Stimulated activated naive CD8-positive, alpha-beta T cell treated with anti-CD3 and anti-CD28 coated beads, Interleukin-15, amount 100 ng/mL, for 72 hours (primary cell): ENCODE measurements at regions not wholly inside any gene's neighbourhood (a gene's known extent, or its start where the extent isn't known, plus 50 kb on each side); places are given as distances from the start of the nearest gene placed in this dataset.

Source experiments
- ATAC-seq: fragments of 150-1000 bp; cut with Tn5 transposase; 2 replicates; pipeline ENCODE4 v1.10.0; 2021; ENCODE audit warnings: mild to moderate bottlenecking, moderate library complexity
- DNase-seq, 2 donors: peaks; one replicate each; pipeline ENCODE4 v3.0.0; 2021 to 2022
- H3K27ac Mint-ChIP-seq, 2 donors: one replicate each; pipeline ENCODE4 v1.8.0; 2022; ENCODE audit warnings: mild to moderate bottlenecking in 2 of 2, mixed read lengths in 2 of 2, moderate library complexity in 2 of 2
- H3K27me3 Mint-ChIP-seq: one replicate; pipeline ENCODE4 v1.8.0; 2022; ENCODE audit warnings: mixed read lengths
- H3K4me1 Mint-ChIP-seq: one replicate; pipeline ENCODE4 v1.8.0; 2022; ENCODE audit warnings: mild to moderate bottlenecking, mixed read lengths
- H3K4me3 Mint-ChIP-seq, 2 donors: one replicate each; pipeline ENCODE4 v1.8.0; 2022; ENCODE audit warnings: mild to moderate bottlenecking in 2 of 2, mixed read lengths in 2 of 2, moderate library complexity in 1 of 2
- H3K9me3 Mint-ChIP-seq, 2 donors: one replicate each; pipeline ENCODE4 v1.8.0; 2022; ENCODE audit warnings: mixed read lengths in 2 of 2

DNA sequence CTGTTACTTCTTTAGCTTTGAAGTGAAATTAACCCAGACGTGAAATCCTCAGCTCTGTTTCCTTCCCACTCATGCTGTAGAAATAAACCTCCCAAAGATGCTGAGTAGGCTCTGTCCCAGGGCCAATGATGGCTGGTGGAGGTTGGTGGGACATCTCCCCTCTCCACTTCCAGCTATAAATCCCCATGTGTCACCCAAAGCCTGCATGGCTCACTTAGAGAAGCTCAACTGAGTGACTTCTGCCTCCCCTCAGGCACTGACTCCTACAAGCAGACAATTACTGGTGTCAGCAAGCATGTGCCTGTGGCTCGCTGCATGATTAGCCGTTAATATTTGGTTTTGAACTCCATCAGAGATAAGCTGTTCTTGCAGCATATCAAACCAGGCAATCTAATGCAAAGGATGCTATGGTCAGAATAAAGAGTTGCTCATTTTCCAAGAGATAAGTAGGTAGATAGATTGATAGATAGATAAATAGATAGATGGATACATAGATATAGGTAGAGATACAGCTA lies 569.5 kb upstream of the WWC1 start:
- Mint-ChIP-seq H3K27me3 (no peaks in the 10 kb centered on the region), H3K4me1 (no peaks in the 10 kb centered on the region), H3K4me3 (no peak overlapping the region), H3K27ac (no peak overlapping the region), H3K9me3 (no peaks in the 10 kb centered on the region)
- no peak for DNase-seq
- ATAC-seq = no peak

DNA sequence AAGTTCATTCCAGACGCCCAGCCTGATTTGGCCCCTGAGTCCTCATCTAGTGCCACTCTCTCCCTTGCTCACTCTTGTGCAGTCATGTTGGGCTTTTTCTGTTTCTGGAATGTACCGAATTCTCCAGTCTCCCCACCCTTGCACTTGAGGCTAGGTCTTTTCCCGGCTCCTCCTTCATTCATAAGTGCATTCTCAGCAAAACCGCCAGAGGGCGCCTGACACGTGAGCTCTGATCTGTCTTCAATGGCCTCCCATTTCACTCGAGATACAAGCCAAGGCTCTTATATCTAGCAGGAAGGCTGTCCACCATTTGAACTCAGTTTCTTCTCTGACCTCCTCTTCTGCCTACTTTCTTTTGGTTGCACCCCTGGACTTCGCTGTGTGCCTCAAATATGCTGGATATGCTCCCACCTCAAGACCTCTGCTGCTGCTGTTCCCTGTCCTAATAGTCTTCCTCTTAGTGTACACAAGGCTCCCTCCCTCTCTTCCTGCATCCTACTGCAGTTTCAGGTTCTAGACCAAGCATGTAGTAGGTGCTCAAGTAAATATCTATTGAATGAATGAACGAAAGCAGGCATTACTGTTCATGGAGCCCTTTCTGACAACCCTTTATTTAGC lies 568.1 kb upstream of the WWC1 start:
- Mint-ChIP-seq H3K9me3 (no peaks in the 10 kb centered on the region), H3K4me1 (no peaks in the 10 kb centered on the region), H3K27ac (no peak overlapping the region), H3K4me3 (no peak overlapping the region), H3K27me3 (no peaks in the 10 kb centered on the region)
- DNase-seq (peak; percentile 49 to 53), ATAC-seq (peak; percentile 80)

DNA sequence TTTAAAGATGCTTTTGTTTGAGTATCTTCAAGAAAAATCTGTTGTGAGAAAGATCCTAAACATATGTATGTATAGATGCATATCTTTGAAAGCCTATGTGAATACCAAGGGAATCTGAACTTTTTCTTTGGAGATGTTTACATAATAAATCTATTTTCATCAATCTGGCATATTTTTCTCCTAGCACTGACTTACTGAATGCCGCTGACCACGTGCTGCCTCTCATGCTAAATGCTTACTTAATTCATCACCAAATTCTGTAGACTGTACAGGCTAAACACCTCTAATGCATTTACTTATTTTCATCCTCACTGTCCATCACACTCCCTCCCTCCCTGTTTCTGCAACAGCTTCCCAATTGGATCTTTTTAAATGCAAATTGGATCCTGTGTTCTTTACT lies 566.2 kb upstream of the WWC1 start:
- DNase-seq = no peak
- Mint-ChIP-seq H3K4me1 (no peaks in the 10 kb centered on the region), H3K4me3 (no peak overlapping the region)

DNA sequence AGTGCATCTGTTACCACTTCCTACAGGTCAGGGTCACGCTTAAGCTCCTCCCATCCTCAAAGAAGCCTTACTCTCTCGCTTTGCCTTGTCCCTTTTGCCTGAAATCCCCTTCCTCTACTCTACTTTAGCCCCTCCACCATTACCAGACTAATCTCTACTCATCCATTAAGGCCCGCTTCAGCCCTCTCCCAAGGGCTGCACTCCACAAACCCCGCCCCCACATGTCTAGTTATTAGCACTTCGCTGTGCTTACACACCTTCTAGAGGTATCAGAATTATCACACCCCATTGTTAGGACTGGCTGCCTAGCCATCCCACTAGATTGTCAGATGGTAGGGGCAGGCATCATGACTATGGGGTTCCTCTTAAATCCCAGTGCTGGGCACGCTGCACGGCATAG lies 565.7 kb upstream of the WWC1 start:
- no peaks in the 10 kb centered on the region for H3K4me1 Mint-ChIP-seq
- no peaks in the 10 kb centered on the region for H3K27me3 Mint-ChIP-seq
- H3K27ac Mint-ChIP-seq = no peak overlapping the region
- ATAC-seq = no peak
- no peak overlapping the region for H3K4me3 Mint-ChIP-seq
- H3K9me3 Mint-ChIP-seq = no peaks in the 10 kb centered on the region
- DNase-seq = no peak

More for the DNA sequence above, 566.2 kb upstream of the WWC1 start:
- Mint-ChIP-seq H3K9me3 (no peaks in the 10 kb centered on the region), H3K27ac (no peak overlapping the region), H3K27me3 (no peaks in the 10 kb centered on the region)
- no peak for ATAC-seq

DNA sequence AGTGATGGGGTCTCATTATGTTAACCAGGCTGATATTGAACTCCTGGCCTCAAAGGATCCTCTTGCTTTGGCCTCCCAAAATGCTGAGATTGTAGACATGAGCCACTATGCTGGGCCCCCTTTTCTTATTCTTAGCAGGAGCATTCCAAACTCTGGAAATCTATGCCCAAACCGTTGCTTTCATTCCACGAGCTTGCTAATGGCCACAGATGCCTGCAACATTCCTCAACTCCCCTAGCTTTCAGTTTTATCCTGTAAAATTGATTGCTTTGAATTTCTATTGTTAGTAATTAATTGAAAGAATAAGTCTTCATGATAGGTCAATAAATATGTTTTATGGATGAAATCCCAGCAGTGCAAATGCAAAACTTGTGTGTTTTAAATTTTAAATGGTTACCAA lies 564.8 kb upstream of the WWC1 start:
- no peak overlapping the region for H3K4me3 Mint-ChIP-seq
- no peaks in the 10 kb centered on the region for H3K27me3 Mint-ChIP-seq
- H3K9me3 Mint-ChIP-seq = no peaks in the 10 kb centered on the region
- H3K4me1 Mint-ChIP-seq = no peaks in the 10 kb centered on the region
- no peak overlapping the region for H3K27ac Mint-ChIP-seq
- ATAC-seq (no peak), DNase-seq (no peak)

DNA sequence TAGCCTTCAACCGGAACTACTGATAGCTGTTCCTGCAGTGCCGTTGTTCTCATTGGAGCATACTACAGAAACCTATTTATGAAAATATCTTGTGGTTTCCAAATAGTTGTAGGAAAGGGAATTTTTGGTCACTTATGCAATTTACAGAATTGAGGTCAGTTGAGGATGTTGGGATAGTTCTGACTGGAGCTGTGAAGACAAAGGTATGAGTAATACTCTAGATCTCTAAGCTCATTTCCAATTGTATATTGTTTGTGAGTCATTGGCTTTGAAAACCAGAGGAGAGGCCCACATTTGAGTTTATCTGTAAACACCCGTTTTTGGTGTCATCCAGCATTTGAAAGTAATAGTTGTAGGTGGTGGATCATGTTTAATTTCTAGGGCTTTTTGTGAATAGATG lies 561.3 kb upstream of the WWC1 start:
- Mint-ChIP-seq H3K27ac (no peak overlapping the region), H3K4me1 (no peaks in the 10 kb centered on the region), H3K9me3 (no peaks in the 10 kb centered on the region), H3K27me3 (no peaks in the 10 kb centered on the region), H3K4me3 (no peak overlapping the region)
- DNase-seq (no peak), ATAC-seq (no peak)

DNA sequence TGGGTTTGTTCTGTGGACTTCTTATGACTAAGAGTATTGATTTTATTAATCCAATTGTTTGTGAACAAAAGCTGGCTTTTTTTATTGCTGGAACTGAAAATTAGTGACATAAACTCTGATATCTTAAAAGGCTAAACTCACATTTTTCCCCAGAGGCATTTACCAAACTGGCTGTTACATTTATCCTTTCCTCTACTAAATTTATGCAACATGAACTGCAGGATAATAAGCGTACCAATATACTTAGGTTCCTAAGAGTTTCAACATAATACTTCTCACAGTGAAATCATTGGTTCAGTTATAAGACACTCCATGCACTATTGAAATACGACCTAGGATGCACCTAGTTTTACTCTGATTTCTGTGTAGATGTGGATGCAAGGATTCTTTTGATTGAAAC lies 560.8 kb upstream of the WWC1 start:
- no peak overlapping the region for H3K4me3 Mint-ChIP-seq
- DNase-seq = no peak
- no peak for ATAC-seq
- no peaks in the 10 kb centered on the region for H3K27me3 Mint-ChIP-seq
- H3K9me3 Mint-ChIP-seq = no peaks in the 10 kb centered on the region
- no peak overlapping the region for H3K27ac Mint-ChIP-seq
- H3K4me1 Mint-ChIP-seq = no peaks in the 10 kb centered on the region

DNA sequence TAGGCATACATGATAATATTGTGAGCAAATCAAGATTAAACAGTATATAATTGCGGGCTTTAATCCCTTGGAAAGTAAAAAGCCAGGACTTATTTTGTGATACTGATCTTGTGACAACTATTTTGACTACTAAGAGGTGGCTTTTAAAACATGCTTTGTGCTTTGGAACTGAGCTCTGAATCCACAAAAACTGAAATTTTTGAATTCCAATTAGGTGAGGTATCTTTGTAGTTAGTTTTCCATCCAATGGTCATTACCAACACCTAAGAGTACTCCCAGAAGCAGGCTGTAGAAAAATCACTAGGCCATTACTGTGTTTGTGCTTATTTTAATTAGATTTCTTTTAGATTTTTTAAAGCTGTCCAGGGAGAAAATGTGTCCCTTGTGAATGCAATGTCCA lies 559.5 kb upstream of the WWC1 start:
- Mint-ChIP-seq H3K4me3 (no peak overlapping the region), H3K9me3 (no peaks in the 10 kb centered on the region), H3K27me3 (no peaks in the 10 kb centered on the region), H3K27ac (no peak overlapping the region), H3K4me1 (no peaks in the 10 kb centered on the region)
- DNase-seq (no peak), ATAC-seq (no peak)

DNA sequence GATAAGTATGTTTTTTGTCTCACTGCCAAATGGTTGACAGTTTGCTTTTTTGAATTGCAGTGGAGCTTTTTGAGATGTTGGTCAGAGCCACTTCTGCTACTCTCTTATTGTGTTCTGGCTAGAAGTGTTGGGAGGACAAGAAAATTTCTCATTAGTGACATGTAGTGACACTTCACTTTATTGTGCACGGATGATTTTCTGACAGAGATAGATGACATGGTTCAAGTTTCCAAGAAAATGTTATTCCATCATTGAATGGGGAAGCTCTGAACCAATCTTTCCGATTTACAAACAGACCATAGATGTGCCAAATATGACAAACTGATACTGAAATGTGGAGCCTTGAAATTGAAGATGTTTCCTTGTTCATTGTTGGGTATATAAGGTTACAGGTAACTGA lies 558.9 kb upstream of the WWC1 start:
- H3K27me3 Mint-ChIP-seq = no peaks in the 10 kb centered on the region
- no peaks in the 10 kb centered on the region for H3K9me3 Mint-ChIP-seq
- DNase-seq (no peak), ATAC-seq (no peak)
- H3K4me1 Mint-ChIP-seq = no peaks in the 10 kb centered on the region
- no peak overlapping the region for H3K27ac Mint-ChIP-seq
- H3K4me3 Mint-ChIP-seq = no peak overlapping the region

DNA sequence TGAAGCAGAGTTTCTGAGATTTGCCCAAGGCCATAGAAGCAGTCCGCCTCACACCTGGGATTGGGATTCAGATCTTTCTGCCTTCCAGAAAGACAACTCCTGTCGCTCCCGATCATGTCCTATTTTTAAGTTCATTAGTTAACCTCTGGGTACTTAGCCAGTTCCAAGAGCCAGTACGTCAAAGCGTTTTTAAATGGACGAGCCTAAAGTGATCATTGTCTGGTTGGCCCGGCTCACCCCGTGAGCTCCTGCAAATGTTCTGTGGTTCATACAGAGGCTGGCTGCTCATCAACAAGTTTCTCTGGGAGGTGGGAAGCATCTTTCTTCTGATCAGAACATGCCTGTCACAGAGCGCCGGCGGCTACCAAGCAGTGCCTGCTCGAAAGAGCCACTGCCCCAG lies 554.5 kb upstream of the WWC1 start:
- no peak overlapping the region for H3K27ac Mint-ChIP-seq
- no peaks in the 10 kb centered on the region for H3K9me3 Mint-ChIP-seq
- H3K27me3 Mint-ChIP-seq = no peaks in the 10 kb centered on the region
- no peak overlapping the region for H3K4me3 Mint-ChIP-seq
- no peak for ATAC-seq
- H3K4me1 Mint-ChIP-seq = no peaks in the 10 kb centered on the region
- no peak for DNase-seq

DNA sequence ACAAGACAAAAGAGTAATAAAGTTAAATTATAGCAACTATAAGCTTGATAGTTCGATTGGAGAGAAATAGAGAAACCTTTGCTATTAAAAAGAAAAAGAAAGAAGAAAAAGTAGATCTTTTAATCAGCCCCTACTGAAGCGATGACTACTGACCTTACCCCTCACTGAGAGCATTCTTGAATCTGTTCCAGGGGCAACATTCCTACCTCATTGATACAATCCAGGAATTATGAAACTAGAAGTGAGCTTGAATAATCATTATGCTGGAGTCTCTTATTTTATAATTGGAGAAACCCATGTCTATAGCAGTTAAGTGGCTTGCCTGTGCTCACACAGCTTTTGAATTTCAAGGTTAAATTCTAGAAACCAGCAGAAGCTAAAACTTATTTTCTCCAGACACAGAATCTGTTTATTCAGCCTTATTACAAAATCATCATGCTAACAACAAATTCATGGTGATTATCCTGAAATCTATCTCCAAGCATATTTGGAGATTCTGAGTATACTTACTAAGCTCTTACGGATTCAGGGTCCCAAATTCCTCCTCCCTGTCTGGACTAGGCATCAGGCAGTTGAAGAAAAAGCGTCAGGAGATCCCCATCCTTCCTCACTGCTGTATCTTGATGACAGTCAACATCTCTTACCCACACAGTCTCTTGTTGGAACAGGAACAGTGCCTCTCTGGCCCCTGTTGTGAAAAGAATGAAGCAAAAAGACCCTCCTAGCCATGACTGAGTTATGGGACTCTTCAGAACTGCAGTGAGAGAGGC lies 547.6 kb upstream of the WWC1 start:
- ATAC-seq (no peak), DNase-seq (no peak)
- no peaks in the 10 kb centered on the region for H3K4me1 Mint-ChIP-seq
- H3K9me3 Mint-ChIP-seq = no peaks in the 10 kb centered on the region
- no peak overlapping the region for H3K27ac Mint-ChIP-seq
- no peaks in the 10 kb centered on the region for H3K27me3 Mint-ChIP-seq
- H3K4me3 Mint-ChIP-seq = no peak overlapping the region

DNA sequence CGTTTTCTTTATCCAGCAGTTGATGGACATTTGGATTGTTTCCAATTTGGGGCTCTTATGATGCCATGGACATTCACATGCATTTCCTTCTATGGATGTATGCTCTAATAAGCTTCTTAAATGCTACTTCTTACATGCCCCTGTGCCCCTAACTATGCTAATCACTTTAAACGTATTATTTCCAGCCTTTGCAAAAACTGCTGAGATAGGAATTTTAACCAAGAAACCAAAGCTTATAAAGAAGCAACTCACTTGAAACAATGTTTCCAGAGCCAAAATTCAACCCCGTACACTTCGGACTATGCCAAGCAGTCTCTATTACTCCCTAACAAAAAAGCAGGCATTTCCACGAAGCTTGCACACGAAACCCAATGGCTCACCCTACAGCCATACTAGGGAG lies 545.6 kb upstream of the WWC1 start:
- Mint-ChIP-seq H3K4me1 (no peaks in the 10 kb centered on the region), H3K9me3 (no peaks in the 10 kb centered on the region), H3K4me3 (no peak overlapping the region), H3K27ac (no peak overlapping the region), H3K27me3 (no peaks in the 10 kb centered on the region)
- DNase-seq (no peak), ATAC-seq (no peak)

DNA sequence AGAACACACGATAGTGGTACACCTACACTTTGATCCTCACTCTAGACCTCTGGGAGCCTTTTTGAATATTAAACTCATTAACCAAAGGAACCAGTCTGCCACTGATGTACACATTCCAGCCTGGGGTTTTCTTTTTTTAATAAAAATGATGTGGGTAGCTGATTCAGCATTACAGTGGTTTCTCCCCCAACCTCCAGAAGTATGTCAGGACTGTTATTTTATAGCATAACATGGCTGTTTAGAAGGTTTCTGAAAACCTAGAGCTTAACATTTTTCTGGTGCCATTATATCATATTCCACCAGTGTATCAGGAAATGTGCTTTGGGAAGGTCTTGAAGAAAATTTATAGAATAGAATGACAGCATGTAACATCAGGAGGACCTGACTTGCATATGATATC lies 540.9 kb upstream of the WWC1 start:
- no peak overlapping the region for H3K4me3 Mint-ChIP-seq
- ATAC-seq (no peak), DNase-seq (no peak)
- no peaks in the 10 kb centered on the region for H3K9me3 Mint-ChIP-seq
- H3K27ac Mint-ChIP-seq = no peak overlapping the region
- H3K4me1 Mint-ChIP-seq = no peaks in the 10 kb centered on the region
- no peaks in the 10 kb centered on the region for H3K27me3 Mint-ChIP-seq

DNA sequence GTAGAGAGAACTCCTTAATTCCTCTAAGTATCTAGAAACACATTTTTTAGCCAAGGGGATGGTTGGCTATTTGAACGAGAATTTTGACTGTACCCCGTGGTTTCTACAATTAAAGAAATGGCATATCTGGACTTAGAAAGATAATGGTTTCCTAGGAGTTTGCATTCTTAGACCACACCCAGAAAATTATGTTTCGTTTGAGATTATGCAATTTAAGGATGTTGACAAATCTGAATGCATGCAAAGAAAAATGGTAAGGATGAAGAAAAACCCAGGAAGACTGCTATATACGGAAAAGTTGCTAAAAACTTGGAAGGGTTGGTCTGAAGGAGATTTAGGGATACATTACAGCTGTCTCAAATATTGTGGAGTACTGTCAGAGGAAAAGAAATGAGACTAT lies 538.5 kb upstream of the WWC1 start:
- Mint-ChIP-seq H3K27ac (no peak overlapping the region), H3K9me3 (no peaks in the 10 kb centered on the region), H3K4me1 (no peaks in the 10 kb centered on the region), H3K27me3 (no peaks in the 10 kb centered on the region), H3K4me3 (no peak overlapping the region)
- DNase-seq = no peak
- ATAC-seq = no peak

DNA sequence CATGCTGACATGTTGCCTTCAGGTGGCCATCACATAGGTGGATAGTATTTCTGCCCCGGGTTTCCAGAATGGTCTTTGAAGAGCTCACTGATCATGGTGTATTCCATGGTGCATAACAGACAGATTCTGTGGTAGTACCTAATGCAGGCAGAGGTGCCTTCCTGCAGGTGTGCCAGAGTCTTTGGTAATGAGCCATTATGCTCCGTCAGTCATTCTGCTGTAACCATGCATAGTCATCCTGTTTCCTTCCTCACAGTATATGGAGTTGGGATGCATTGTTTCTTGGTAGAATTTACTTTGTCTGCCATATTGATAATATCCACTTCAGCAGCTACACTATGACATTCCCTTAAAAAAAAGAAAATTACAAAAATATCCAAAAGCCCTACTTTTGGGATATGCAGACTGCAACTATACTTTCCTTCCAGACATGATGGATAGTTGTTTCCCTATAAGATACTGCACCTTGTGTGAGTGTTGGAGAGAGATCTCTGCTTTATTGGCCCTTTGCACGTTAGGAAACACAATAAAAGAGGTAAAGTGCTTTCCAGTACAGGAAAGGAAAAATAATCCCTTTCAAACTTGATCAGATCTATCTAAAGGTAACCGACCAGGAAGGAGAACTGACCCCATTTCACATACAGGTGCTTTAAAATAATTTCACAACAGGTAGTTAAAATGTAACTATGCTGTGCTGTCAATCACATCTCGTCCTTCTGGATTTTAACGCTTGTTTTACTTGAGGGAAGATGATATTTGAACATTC lies 537.5 kb upstream of the WWC1 start:
- DNase-seq (no peak), ATAC-seq (no peak)
- H3K4me3 Mint-ChIP-seq = no peak overlapping the region
- no peak overlapping the region for H3K27ac Mint-ChIP-seq
- no peaks in the 10 kb centered on the region for H3K27me3 Mint-ChIP-seq
- H3K4me1 Mint-ChIP-seq = no peaks in the 10 kb centered on the region
- no peaks in the 10 kb centered on the region for H3K9me3 Mint-ChIP-seq

DNA sequence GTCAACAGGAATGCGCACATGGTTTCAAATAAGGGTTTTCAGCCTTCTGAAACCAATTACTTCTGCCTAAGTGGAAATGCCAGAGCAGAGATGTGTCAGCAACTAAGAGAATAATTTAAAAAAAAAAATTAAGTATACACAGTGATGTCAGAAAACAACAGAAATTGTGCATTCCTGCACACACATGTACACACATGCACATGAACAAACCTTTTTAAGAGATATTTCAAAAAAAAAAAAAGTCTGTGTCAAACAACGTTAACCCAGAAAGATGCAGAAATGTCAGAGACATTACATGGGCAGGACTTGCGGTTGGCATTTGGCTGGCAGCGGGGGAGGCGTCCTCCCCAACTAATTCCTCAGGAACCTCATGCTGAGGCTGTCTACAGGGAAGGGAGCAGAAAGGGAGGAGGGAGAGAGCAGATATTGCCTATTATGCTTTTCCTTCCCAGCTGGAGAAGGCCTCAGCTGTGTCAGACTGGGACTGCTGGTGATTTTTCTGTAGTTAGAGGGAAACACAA lies 536.9 kb upstream of the WWC1 start:
- H3K4me3 Mint-ChIP-seq = no peak overlapping the region
- no peak overlapping the region for H3K27ac Mint-ChIP-seq
- peaks cover 0 to 6% of the 10 kb centered on the region in 2 donors for H3K9me3 Mint-ChIP-seq
- no peak for DNase-seq
- no peaks in the 10 kb centered on the region for H3K4me1 Mint-ChIP-seq
- H3K27me3 Mint-ChIP-seq = no peaks in the 10 kb centered on the region
- ATAC-seq = no peak
